NT2/D1 (cell line): ENCODE measurements at regions not wholly inside any gene's neighbourhood (a gene's known extent, or its start where the extent isn't known, plus 50 kb on each side); places are given as distances from the start of the nearest gene placed in this dataset.
"Not testable (repeated sequence)": the region's sequence is repeated elsewhere in the genome, so short reads cannot be mapped to it uniquely, and the experiment has no call there.

Experiments used
- DNase-seq: peaks from one replicate; pipeline ENCODE4 v3.0.0-alpha.2; 2011; ENCODE audit warnings: low read depth, low spot score
- H3K27me3 ChIP-seq: 2 replicates; pipeline ENCODE4 v1.6.0; 2011; ENCODE audit warnings: mild to moderate bottlenecking; ENCODE audit not compliant: insufficient read length, insufficient read depth
- H3K36me3 ChIP-seq: 2 replicates; pipeline ENCODE4 v1.6.1; 2011; ENCODE audit warnings: mild to moderate bottlenecking, low read length, mixed read lengths; ENCODE audit not compliant: insufficient read depth, insufficient read length
- H3K4me1 ChIP-seq: 2 replicates; pipeline ENCODE4 v1.5.1; 2011; ENCODE audit not compliant: insufficient read depth, insufficient read length
- H3K4me3 ChIP-seq: 2 replicates; pipeline ENCODE4 v1.5.1; 2011; ENCODE audit warnings: low read depth; ENCODE audit not compliant: insufficient read length
- H3K9ac ChIP-seq: 2 replicates; pipeline ENCODE4 v1.6.0; 2011; ENCODE audit warnings: low read depth; ENCODE audit not compliant: insufficient read length
- H3K9me3 ChIP-seq: 2 replicates; pipeline ENCODE4 v1.5.1; 2011; ENCODE audit warnings: mild to moderate bottlenecking, low read length; ENCODE audit not compliant: insufficient read depth
- SUZ12 ChIP-seq: IDR thresholded peaks from 2 replicates; pipeline ENCODE4 v1.6.1; 2011; ENCODE audit not compliant: insufficient read length, insufficient read depth; ENCODE audit errors: extremely low read depth
- YY1 ChIP-seq: IDR thresholded peaks from 2 replicates; pipeline ENCODE4 v1.6.1; 2011; ENCODE audit not compliant: insufficient read length, insufficient read depth
- ZNF274 ChIP-seq: IDR thresholded peaks from 2 replicates; pipeline ENCODE4 v1.6.1; 2011; ENCODE audit warnings: mild to moderate bottlenecking, low read depth, low read length

DNA sequence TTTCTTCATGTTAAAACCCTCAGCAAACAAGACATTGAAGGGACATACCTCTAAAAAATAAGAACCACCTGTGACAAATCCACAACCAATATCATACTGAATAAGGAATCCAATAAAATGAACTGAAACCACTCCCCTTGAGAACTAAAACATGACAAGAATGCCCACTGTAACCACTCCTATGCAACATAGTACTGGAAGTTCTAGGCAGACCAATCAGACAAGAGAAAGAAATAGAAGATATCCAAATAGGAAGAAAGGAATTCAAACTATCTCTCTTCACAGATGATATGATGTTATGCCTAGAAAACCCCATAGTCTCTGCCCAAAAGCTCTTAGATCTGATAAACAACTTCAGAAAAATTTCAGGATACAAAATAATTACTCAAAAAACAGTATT is 887.7 kb upstream of the CDH18 start:
- not testable (repeated sequence) for H3K4me1 ChIP-seq, H3K9ac ChIP-seq, H3K4me3 ChIP-seq, DNase-seq, H3K9me3 ChIP-seq, H3K27me3 ChIP-seq, H3K36me3 ChIP-seq

DNA sequence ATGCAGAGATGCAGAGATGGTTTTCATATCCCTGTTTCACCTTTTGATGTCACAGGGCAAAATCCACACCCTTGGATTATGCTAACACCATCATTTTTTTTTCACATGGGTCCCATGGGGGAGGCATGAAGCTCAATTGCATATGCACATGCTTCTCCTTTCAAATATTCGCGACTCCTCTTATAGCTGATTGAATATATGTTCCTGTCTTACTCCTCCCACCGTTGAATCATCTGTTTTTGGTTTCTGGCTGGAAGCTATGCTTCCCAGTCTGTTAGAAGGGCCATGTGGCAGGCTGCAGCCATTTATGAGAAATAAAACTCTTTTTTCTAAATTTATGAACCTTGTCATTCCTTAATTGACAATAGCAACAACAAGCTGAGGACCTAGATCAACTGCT is 877.9 kb upstream of the CDH18 start:
- not testable (repeated sequence) for H3K9ac ChIP-seq, H3K9me3 ChIP-seq, H3K4me3 ChIP-seq, H3K27me3 ChIP-seq, H3K4me1 ChIP-seq, DNase-seq, H3K36me3 ChIP-seq

DNA sequence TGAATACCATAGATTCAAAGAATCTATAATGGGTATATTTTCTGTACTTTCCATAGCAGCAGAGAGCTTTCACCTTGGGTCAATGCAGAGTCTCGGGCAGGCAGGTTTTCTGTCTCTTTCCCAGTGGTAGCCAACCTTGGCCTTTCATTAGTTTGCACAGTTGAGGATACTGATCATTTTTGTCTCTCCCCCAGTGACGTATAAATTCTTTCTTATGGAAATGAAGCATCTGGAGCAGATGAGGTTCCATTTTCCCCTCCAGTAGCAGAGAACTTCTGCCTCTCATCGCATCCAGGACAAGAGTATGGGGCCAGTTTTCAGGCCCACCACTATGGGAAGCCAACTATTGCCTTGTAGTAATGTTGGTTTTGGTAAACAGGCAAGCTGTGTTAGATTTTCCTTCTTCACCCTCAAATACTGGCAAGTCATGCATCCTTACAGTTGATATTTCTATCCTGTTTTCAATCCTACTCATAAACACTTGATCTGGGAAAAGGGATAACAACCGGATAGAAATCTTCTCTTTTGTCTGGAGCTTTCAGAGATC is 845.2 kb upstream of the CDH18 start:
- no peak for DNase-seq
- H3K27me3 ChIP-seq: no peaks in the 10 kb centered on the region

DNA sequence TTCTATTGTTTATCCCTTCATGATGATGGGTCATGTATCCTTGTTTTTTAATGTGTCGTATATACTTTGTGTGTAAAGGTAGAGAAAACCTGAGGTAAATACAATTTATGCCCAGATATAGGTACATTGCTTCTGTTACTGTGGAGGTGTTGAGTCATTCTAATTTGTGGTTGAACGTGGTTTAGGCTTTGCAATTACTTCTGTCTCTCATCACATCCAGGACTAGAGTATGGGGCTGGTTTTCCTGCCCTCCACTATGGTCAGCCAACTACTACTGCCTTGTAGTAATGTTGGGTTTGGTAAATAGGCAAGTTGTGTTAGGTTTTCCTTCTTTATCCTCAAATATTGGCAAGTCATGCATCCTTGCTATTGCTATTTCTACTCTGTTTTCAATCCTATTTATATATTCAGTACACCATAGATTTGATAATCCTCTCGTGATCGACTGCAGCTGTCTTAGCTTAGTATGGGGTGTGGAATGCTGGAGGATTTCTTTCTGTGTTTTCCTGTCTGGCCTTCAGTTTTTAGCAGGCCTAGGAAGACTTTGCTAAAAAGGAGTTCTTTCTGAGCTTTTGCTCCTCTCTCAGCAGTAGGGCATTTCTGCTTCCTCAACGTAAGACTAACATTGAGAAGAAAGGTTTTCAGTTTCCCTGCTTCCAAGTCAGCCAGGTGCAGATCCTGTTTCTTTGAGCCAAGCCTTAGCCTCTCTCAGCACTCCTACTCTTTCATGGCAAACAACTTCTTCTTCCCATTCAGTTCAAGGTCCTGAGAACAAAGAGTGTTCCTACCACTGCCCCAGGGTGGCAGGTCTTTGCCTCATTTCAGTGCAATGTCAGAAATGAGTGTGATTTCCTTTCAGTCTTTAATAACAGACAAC is 844.4 kb upstream of the CDH18 start:
- Histone ChIP-seq H3K9me3 (no peaks in the 10 kb centered on the region), H3K4me1 (no peaks in the 10 kb centered on the region), H3K27me3 (no peaks in the 10 kb centered on the region), H3K4me3 (no peak overlapping the region), H3K36me3 (no peaks in the 10 kb centered on the region), H3K9ac (no peak overlapping the region)
- no peak for DNase-seq
- TF ChIP-seq SUZ12 (no peak), YY1 (no peak), ZNF274 (no peak)

More for the DNA sequence above, 845.2 kb upstream of the CDH18 start:
- H3K4me3 ChIP-seq: no peak overlapping the region
- H3K4me1 ChIP-seq: no peaks in the 10 kb centered on the region
- no peak overlapping the region for H3K9ac ChIP-seq
- H3K9me3 ChIP-seq: no peaks in the 10 kb centered on the region
- no peak for TF ChIP-seq YY1
- no peak for TF ChIP-seq SUZ12
- no peaks in the 10 kb centered on the region for H3K36me3 ChIP-seq

DNA sequence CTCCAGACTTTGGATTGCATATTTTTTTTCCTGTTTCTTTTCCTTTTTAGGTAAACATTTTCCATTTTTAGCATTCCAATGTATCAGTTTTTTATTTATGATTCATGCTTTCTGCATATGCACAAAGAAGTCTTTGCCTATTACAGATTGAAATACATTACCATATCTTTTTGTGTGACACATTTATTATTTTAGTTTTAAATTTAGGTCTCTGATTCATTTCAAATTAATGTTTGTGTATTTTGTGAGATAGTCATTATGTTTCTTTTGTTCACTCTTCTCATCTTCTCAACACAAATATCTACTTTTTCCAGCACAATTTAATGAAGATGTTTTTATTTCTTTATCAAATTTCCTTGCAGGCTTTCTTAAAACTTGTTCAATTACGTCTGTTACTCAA is 838.0 kb upstream of the CDH18 start:
- H3K36me3 ChIP-seq, H3K27me3 ChIP-seq, H3K9me3 ChIP-seq, H3K4me1 ChIP-seq, H3K4me3 ChIP-seq, DNase-seq, H3K9ac ChIP-seq: not testable (repeated sequence)

DNA sequence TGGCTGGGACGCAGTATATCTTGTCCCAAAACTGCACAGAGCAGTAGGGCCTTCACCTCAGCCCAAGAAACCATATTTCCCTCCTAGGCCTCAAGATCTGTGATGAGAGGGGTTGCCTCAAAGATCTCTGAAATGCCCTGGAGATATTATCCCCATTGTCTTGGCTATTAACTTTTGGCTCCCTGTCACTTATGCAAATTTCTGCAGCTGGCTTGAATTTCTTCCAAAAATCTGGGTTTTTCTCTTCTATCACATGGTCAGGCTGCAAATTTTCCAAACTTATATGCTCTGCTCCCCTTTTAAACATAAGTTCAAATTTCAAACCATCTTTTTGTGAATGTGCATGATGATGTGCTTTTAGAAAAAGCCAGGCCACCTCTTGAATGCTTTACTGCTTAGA is 809.2 kb upstream of the CDH18 start:
- H3K9ac ChIP-seq, H3K4me1 ChIP-seq, H3K4me3 ChIP-seq, H3K36me3 ChIP-seq, H3K27me3 ChIP-seq, H3K9me3 ChIP-seq, DNase-seq: not testable (repeated sequence)

DNA sequence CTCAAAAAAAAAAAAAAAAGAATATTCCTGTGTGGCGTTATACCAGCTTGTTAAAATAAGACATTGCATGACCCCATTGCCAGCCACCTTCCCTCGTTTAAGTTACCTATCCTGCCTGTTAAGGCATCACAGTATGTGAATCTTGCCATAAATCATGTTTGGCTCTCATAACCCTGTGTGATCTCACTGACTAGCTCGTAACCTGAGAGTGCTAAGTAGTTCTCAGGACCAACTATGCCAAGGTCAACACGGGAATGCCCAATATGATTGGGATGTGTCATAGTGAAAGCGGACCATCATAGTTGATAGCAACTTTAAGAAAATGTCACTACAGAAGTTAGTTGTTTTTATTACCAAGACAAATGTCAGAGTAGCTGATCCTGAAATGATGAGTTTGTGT is 796.8 kb upstream of the CDH18 start:
- H3K27me3 ChIP-seq: not testable (repeated sequence)

DNA sequence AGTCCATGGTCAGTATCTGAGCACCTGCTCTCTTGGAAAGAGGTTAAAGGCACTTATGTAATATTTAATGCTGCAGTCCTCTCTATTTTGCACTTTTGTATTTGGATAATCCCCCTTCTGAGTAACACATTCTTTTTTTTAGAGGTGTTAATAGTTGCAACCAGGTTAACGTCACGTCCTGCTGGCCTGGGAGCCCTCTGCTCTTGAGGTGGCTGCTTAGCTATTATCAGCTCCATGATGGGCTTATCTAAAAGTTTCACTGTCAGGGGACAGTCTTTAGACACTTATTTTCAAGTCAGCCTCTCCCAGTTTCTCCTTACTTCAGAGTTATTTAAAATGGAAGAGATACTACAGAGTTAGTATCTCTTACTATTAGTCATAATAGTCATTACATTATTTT is 795.5 kb upstream of the CDH18 start:
- H3K36me3 ChIP-seq, H3K4me3 ChIP-seq, H3K9ac ChIP-seq, H3K4me1 ChIP-seq, H3K9me3 ChIP-seq, H3K27me3 ChIP-seq, DNase-seq: not testable (repeated sequence)

More for the DNA sequence above, 796.8 kb upstream of the CDH18 start:
- H3K36me3 ChIP-seq, H3K9me3 ChIP-seq, H3K9ac ChIP-seq, H3K4me3 ChIP-seq, H3K4me1 ChIP-seq, DNase-seq: not testable (repeated sequence)

DNA sequence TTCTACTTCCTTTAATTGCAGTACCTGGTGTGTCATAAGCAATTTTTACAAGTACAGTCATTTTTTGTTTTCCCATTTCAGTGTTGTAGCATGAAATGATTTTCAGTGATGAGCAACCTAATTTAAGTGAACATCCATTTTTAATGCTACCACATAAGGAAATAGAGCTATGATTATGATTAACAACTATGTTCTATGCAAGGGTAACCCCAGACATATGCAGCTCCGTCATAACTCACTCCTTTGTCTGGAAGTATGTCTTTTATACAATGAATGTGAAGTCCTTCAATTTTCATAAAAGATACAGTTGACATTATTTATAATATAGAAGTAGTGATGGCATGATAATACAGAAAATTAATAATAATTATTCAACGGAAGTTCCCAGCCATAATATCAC is 783.3 kb upstream of the CDH18 start:
- not testable (repeated sequence) for H3K9me3 ChIP-seq, H3K36me3 ChIP-seq, DNase-seq, H3K9ac ChIP-seq, H3K27me3 ChIP-seq, H3K4me3 ChIP-seq, H3K4me1 ChIP-seq

DNA sequence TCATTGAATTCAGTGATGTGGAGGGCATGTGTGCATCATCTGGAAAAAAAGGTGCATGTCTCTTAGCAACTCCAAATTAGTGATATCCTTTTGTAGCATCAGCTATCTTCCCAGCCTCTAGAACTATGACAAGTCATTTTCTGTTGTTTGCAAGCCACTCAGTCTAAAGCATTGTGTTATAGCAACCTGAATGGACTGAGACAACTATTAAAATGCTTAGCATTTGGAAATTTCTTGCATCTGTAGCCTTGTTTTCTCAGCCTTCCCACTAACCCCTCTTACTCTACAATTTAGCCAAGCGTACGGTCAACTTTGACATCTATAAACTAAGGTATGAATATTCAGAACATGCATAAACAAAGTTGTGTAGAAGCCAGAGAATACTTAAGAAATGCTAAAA is 777.1 kb upstream of the CDH18 start:
- not testable (repeated sequence) for H3K27me3 ChIP-seq, H3K9me3 ChIP-seq, H3K36me3 ChIP-seq, DNase-seq, H3K4me1 ChIP-seq, H3K4me3 ChIP-seq, H3K9ac ChIP-seq

DNA sequence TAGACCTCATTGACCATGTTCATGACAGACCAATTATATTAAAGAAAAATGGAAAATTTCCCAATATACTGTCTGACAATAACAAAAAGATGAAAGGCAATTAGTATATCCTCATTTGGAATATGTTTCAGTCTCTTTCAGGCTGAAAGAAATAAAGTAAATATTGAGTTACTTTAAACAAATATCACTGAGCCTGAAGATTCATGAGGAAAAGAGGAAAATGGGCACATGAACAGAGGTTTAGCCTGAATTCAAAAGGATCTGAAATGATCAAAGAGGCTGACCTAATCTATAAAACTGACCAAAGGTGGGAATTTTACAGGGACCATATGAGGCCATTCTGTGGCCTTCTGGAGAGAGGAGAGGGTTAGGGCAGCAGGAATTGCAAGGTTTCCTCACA is 771.5 kb upstream of the CDH18 start:
- not testable (repeated sequence) for DNase-seq, H3K9ac ChIP-seq, H3K4me3 ChIP-seq, H3K9me3 ChIP-seq, H3K36me3 ChIP-seq, H3K4me1 ChIP-seq, H3K27me3 ChIP-seq
